RCC 7860 (cell line): ENCODE measurements at regions not wholly inside any gene's neighbourhood (a gene's known extent, or its start where the extent isn't known, plus 50 kb on each side); places are given as distances from the start of the nearest gene placed in this dataset.

ENCODE experiments used
- DNase-seq: peaks from one replicate; pipeline ENCODE4 v3.0.0-alpha.2; 2015; ENCODE audit warnings: low spot score
- FAIRE-seq: peaks from 2 replicates; lab custom pipeline; 2012; peaks lifted over from hg19 to GRCh38; lab: Jason Lieb, UNC

DNA sequence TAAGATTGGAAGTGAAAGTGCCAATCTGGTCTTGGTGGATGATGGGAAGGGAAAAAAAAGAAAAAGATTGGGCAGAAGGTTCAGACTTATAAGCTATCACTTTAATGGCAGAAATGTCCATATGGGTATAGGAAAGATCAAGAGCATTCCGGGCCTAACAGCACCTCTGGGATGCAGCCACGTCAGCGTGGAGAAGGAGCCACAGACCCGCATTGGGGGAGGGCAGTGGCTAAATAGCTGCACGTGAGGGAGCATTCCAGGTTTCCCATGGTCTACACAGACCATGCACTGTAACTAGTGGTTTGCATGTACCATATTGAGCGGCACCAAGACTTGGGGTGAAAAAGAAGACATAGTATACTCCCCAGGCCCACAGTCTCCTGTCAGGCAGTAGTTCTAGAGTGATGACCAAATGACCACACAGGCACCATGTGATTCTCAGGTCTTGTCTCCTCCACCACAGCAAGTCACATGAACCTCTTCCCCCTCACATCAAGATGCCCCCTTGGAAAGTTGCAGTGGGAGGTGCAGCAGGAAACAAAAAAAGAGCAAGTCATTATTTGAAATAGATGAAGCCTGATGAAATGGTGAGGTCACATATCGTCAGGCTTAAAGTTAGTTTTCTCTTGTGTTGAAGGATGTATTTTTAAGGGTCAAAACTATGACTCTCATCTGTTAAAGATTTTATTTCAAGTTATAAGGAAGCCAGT lies 94.4 kb upstream of the TNFAIP3 start:
- no peak for FAIRE-seq
- no peak for DNase-seq

GRCh38 chr6:137775227-137775626 lies 91.8 kb upstream of the TNFAIP3 start:
- DNase-seq (no peak), FAIRE-seq (no peak)

DNA sequence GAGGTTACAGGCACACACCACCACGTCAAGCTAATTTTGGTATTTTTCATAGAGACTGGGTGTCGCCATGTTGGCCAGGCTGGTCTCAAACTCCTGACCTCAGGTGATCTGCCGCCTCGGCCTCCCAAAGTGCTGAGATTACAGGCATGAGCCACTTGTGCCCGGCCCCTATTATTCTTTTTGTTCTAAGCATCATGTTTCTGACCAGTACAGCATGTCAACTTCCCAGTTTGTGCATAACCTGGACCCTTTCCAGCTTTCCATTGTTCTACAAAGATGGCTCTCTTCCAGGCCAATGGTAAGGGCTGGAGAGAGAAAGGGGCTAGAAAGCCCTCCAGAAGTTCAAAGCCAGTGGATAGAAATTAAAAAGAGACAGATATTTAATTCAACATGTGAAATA lies 91.3 kb upstream of the TNFAIP3 start:
- FAIRE-seq (no peak), DNase-seq (no peak)

DNA sequence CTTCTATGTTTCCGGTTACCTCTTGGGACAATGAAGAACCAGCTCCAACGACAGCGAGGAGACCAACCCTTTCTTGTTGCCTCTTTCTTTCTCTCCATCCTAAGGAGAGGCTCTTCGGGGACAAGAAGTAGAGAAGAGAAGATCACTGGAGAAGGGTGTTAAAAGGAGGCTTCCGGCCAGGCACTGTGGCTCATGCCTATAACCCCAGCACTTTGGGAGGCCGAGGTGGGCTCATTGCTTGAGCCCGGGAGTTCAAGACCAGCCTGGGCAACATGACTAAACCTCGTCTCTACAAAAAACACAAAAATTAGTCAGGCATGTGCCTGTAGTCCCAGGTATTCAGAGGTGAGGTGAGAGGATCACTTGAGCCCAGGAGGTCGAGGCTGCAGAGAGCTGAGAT lies 90.8 kb upstream of the TNFAIP3 start:
- FAIRE-seq (no peak), DNase-seq (no peak)

DNA sequence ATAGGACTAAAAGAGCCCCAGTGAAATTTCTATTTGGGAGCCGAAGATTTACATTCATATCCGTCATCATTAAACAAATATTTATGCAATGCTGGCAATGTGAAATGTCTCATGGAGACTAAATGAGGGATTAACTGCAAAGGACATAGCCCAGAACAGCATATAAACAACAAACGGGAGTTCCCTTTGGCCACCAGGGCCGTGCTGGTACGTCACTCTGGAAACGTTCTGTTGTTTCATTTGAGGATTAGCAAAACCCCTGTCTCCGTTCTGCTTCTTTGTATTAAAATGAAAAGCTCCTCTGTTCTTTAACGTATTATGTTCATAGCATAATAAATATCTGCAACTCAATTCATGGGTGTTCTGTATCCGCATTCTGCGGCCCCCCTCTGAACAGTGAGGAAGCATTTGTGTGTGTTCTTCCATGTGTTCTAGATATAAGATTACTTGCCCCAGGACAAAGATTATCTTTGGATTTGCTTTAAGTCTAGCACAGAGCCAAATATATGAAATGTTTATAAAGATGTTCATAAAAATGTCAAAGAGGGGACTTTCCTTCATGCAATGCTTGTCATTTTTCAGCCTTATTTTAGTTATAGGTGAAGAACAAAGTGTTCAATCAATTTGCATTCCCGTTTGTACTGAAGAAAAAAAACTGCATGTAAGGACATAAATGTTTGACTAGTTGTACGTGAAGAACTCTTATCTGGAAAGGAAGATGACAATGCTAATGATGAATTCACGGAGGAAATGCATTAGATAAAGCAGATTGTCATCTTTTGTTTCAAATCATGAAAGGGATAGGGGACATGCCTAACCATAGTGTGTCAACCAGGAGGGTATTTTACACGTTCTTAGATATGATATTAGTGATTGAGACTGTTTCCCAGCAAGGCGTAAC lies 90.0 kb upstream of the TNFAIP3 start:
- no peak for DNase-seq
- FAIRE-seq, result no peak

DNA sequence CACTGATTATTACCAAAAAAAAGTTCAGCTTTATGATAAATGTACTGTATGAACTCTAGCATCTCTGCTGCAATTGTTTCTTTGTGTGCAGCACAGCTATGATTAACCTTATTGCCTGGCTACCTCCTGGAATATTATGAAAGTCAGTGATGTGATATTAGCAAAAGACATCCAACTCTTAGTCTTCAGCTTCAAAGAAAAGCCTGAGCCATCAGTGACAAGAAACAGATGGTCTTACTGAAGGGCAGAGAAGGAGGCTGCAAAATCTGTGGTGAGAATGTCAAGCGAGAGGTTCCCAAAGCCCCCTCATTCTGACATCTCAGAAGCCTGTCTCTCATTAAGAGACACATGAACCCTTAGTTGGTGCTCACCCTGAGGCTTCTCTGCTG lies 89.4 kb upstream of the TNFAIP3 start:
- no peak for DNase-seq
- no peak for FAIRE-seq

- no peak for FAIRE-seq
- DNase-seq, result no peak
Observed at GRCh38 chr6:137779982-137780381, 87.1 kb upstream of the TNFAIP3 start.

DNA sequence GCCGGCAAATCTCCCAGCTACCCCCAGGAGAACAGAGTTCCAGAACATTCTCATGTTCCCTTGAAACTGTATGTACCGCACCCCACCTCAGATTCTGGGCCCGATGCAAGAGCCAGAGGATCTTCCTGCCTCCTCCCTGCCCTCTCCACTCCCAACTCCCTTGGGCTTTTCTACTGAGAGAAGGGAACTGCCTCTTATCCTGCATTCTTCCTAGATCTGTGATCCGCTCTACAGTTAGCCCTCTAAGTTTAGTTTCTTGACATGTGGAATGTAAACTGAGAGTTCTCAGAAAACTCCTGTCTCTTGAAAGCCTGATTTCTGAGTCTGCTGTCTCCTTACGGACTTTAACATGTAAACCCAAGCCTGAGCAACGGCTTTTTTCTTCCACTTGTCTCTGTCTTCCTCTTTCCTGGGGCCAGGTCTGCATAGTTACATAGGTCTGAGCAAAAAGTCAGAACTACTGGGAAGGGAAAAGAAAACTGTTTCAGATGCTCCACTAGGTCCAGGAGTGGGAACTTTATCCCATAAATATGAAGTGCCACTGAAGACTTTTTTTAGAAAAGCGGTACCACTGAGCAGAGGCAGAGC lies 86.5 kb upstream of the TNFAIP3 start:
- DNase-seq, result no peak
- FAIRE-seq, result no peak

DNA sequence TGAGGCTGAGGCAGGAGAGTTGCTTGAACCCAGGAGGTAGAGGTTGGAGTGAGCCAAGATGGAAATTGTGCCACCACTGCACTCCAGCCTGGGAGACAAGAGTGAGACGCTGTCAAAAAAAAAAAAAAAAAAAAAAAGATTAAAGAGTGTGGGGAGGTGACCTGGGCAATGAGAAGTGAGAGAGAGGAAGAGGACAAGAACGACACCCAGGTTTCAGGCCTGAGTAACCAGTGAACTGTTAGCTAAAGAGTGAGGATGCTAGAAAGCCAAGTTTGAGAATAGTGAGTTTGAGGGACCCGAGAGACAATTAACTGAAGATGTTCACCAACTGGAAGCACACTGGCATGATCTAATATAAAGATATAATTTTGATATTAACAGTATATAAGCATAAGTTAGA lies 85.4 kb upstream of the TNFAIP3 start:
- FAIRE-seq (no peak), DNase-seq (no peak)

GRCh38 chr6:137782166-137783039 lies 84.7 kb upstream of the TNFAIP3 start:
- no peak for FAIRE-seq

GRCh38 chr6:137783710-137784109 lies 83.3 kb upstream of the TNFAIP3 start:
- FAIRE-seq (no peak), DNase-seq (no peak)

More at GRCh38 chr6:137782166-137783039, 84.7 kb upstream of the TNFAIP3 start:
- DNase-seq, result no peak

- FAIRE-seq (no peak), DNase-seq (no peak)
Observed at GRCh38 chr6:137784583-137784982, 82.5 kb upstream of the TNFAIP3 start.

DNA sequence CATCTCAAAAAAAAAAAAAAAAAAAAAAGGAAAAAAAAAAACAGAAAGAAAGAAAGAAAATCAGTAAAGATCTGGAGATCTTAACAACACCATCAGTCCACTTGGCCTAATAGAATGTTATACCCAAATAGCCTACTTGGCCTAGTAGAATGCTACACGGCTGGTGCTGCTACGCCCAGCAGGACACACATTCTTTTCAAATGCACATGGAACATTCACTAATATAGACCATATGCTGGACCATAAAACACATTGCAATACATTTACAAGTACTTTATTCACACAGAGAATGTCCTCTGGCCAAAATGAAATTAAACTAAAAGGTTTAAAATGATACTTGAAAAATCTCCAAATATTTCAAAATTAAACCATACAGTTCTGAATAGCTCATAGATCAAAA lies 80.0 kb upstream of the TNFAIP3 start:
- FAIRE-seq (no peak), DNase-seq (no peak)

- no peak for FAIRE-seq
- DNase-seq, result no peak
Observed at GRCh38 chr6:137788248-137788647, 78.8 kb upstream of the TNFAIP3 start.

DNA sequence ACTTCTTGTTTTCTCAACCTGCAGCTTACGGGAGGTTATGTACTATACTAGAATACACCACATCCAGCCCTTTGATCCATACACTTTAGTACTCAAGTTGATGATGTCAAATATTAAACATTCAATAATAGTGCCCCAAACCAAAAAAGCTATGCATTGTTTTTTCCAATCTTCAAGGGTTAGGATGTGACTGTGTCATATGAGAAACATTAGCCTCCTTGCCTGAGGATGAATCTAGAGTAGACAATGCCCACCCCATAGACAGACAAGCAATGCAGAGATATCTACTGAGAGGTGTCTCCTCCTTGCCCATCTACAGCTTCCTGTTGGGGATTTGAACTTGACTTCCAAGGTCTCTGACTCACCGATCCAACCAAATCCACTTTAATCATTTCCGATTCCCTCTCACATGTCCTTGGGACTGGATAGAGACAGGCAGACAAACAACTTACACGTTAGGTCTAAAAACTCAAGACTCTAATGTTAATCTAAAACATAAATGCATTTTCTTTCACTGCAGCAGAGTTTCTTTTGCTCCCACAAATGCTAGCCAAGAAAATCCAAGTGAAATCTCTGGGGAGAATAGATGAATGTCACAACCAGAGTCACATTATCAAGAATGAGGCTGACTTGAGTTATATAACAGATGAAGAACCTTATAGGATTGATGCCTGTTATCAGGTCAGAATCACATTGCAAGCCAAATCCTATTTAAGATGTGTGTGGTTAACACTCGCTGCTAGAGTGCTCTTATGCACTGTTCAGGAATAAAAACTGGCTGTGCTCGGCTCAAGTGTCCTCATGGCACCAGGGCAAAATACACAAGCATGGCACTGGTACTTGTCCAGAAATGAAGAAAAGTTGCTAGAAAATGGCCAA lies 75.5 kb upstream of the TNFAIP3 start:
- DNase-seq, result no peak
- FAIRE-seq, result no peak

DNA sequence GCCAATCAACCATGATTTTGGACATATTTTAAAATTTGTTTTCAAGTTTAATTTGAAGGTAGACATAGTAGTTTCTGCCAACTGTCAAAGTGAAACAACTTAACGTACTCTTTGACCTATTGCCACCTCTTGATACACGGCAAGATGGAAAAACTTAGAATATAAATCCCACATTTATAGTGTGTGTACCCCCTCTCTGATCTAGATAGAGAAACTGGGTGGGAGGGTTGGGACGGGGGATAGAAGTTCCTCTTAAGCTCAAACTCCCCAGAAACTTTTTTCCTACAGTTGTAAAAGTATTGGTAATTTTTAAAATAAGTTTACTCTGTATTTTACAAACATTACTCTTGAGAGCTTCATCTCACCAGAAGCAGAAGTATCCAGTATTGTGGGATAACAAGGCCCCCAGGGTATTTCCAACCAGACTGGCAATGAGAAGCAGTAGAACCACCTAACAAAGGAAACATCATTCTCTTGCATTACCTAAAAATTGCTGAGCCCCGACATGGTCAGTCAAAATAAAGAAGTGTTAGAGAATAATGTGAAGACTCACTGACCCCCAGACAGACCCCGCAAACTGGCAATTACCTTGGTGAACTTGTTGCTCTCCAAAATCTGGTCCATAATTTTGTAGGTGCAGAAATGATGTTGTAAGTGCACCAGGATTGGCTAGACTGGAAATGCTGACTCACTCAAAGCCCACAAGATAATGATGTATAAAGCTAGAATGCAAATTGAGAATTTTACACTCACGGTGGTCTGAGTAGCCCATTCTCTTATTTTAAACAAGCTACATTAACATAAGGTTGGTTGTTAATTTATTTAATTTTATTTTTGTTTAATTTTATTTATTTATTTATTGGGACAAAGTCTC lies 74.7 kb upstream of the TNFAIP3 start:
- DNase-seq (no peak), FAIRE-seq (no peak)

DNA sequence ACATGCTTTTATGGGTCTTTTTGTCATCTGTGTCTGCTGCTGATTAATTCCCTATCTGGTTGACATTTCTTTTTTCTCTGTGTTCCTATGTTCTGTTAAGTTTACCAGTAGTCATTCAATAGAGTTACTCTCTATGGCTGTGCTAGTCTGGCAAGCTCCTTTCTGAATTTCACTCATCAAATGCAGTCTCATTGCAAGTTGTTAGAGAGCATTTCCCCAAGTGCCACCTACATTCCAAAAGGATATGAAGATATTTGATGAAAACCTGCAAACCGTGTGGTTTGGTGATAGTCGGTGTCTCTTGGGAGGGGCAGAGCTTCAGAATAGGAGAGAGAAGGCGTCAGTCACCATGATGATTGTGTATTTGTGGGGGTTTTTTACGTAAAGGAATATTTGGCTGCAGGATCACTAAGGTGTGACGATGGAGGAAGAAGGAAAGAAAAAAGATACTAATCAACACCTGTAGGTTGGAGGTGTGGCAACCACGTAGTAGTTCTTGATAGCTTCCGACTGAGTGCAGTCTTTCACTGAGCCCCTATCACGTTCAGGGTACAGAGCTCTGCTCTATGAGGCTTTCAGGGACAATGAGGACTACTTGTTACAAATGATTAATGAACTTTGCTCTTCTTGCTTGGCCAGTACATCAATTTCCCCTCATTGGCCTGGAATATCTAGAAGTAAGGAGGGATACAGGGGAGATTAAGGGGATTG lies 73.1 kb upstream of the TNFAIP3 start:
- FAIRE-seq, result no peak

DNA sequence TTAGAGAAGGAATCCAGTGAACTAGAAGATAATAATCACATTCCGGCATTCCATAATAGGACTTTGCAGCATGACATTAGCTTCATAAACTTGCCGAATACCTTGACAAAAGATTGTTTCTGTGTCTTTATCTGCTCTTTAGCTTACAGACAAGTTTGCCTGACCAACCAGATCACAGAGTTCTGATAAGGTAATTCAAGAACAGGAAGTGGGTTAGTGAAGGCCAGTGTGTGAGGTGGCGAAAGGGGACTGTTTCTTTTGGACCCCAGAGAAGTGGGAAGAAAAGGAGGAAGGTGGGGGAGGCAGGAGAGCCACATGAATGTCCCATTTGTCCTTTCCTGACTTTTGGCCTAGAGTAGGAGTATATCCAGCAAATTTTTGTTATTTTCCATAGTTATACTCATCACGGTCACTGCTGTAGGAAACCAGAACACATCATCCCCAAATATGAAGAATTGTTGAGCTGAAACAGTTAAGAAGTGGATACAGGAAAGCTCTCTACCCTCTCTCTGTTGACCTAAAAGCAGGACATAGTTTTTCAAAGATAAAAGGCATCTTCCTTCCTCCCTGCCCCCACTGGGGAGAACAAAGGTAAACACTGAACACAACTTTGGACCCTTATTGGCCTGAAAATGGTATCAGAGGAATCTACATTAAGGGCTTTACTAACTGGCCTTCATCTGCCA lies 72.4 kb upstream of the TNFAIP3 start:
- no peak for FAIRE-seq
- DNase-seq, result no peak

More for the DNA sequence above, 73.1 kb upstream of the TNFAIP3 start:
- DNase-seq, result no peak
